DMS53 treated with DMSO at 0.1 percent for 48 hours (cell line): ENCODE measurements at regions not wholly inside any gene's neighbourhood (a gene's known extent, or its start where the extent isn't known, plus 50 kb on each side); places are given as distances from the start of the nearest gene placed in this dataset.

ENCODE experiments used
- DNase-seq: peaks from one replicate; lab custom pipeline; 2025; ENCODE audit not compliant: unreplicated experiment; lab: John Stamatoyannopoulos, UW

DNA sequence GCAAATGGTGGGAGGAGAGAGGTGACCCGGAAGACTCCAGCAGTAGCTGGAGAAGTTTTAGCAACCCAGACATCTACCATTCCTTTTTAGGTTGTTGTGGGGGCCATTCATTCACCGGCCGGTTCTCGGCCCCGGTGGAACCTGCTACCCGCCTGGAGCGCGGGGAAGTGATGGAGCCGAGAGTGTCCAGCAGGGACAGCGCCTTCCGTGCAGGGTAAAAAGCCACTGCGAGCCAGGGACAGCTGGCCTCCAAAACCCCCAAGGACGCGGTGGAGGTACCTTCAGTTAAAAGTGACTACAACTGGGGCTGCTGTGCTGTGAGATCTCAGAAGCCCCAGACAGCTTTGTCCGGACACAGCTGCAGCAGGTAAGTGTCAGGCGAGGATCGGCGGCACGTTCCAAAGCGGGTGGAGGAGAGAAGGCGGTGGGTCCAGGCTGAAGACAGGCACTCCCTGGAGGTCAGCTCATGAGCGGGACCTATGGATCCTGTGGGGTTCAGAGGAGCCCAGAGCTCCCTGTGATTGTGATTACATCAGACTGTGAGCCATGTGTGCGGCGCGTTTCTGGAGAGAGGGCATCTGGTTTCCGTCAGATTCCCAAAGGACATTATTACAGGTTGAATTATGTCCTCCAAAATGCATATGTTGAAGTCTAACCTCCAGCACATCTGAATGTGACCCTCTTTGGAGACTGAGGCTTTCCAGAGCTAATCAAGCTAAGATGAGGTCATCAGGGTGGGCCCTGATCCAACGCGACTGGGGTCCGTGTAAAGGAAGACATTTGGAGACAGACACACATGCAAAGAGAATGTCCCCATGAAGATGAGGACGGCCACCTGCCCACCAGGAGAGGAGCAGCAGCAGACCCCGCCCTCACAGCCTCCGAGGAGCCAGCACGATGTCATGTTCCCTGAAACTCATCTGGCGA lies 276.3 kb downstream of the EIPR1 start:
- no peak for DNase-seq

DNA sequence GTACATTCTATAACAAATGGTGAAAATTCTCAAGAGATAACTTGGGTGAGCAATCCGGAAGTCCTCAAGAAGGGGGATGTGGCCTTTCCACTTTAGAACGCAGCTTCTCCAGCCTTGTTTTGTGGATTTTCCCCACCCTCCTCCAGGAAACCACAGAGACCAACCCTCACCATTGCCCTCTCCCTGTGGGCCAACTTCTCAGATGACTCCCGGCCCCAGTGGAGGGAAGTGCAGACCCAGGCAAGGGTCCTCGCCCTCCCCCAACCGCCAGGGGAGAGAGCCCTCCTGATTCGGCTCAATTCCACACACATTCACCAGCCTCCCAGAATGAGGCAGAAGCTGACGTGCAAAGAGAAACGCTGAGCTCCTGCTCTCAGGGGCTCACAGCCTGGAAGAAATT lies 277.2 kb downstream of the EIPR1 start:
- no peak for DNase-seq

DNA sequence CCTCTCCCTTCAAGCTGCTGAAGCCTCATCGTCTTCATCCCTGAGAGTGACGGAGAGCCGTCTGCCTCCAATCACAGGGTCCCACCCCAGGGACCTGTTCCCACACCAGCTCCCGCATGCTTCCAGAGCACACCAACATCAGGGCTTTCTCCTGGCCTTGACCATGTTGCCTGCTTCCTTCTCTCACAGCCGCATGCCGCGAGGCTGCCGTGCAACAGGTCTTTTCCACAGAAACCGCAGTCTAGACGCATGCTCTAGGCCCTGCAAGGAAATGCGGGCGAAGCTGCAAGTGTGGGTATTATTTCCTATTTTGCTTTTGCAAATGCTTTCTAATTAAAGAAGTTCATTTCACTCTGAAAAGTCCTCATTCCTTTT lies 277.8 kb downstream of the EIPR1 start:
- no peak for DNase-seq

DNA sequence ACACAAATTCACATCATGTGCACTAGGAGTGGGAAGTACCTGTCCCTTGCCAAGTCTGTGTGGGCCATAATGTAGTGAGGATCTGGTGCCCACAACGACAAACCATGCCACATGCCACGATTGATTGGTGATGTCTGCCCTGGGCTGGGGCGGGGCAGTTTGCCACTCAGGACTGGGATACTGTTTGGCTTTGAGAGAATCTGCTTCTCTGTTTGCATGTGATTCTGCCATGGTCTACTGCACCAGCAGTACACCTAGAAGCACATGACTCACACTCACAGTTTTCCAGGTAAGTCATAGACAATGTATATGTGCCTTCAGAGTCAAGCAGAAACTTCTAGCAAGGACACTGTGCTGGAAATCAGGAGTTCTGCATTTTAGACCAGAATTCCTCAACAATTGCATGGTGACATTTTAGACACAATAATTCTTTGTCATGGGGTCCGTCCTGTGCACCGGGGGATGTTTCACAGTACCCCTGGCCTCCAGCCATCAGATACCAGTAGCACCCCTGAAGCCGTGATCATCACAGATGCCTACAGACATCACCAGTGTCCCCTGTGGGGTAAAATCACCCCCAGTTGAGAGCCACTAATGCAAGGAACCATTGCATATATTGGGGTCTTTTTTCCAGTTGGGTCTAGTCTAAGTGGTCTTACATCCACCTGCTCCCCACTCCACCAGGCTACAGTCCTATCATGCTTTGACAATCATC lies 278.3 kb downstream of the EIPR1 start:
- no peak for DNase-seq

DNA sequence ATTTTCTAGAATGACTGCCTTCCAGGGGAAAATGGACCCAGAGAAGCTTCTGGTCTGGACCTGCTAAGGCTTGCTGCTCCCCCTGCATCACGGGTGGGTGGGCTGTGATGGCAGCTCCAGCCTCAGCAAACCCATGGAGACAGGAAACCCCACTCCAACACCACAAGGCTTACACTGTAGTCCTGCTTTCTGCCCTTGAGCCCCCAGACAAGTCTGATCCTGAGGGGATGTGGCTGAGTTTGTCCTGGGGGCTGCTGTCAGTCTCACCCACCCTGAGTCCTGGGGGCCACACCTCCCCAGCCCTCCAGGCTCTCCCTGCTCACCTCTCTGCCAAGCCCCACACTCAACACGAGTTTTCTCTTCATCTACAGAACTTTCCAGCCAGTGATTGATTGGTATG lies 279.4 kb downstream of the EIPR1 start:
- DNase-seq, result no peak

DNA sequence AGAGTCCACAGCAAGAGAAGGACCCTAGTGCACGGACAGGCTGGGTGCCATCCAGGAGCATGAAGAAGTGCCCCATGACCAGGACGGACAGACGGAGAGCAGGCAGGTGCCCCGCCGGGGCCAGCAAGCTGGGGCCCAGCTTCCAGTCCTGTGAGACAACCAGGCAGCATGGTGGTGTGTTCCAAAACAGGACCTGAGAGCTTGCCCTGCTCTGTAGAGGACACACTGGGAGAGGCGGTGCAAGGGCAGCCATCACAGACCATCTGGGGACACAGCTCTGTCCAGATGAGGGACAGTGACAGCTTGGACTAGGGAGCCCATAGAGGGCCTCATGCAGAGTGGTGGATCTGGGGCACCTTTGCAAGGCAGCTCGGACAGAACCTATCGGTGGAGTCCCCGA lies 279.8 kb downstream of the EIPR1 start:
- no peak for DNase-seq

DNA sequence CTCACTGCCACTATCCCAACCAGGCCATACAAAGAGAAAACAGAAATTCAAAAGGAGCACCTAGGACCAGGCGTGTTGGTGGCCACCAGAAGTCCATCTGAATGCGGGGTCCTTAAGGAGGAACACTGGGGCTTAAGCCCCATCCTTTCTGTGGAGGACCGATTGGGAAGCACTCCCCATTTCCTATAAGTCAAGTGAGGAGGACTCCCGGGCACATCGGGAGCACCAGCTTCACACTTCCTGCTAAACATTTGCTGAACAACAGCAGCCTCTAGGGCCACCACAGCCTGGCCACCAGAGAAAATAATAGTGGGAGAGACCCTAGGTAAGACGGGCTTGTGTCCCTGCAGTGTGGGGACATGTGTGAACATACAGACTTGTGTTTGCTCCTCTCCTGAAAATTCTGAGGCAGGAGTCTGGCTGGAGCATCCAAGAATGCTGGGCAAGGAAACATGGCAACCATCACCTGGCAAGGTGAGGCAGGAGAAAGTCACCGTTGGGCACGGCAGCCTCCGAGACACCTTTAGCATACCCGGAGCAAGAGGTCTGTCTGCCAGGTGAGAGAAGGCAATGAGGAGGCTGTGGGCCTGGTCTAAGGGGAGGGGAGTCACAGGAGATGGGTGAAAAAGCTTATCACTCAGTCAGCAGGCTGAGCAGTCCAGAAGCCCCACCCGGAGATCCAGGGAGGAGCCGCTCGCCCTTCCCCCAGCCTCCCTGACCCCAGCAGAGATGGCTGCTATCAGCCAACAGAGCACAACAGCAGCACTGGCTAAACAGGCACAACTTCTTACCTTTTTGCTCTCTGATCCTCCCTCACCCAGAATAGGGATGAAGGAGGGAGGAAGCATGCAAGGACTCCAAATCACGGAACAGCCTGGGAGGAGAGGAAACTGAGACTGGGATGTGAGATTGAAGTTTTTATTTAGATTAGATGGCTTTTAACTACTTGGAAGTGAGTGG lies 282.3 kb downstream of the EIPR1 start:
- no peak for DNase-seq

DNA sequence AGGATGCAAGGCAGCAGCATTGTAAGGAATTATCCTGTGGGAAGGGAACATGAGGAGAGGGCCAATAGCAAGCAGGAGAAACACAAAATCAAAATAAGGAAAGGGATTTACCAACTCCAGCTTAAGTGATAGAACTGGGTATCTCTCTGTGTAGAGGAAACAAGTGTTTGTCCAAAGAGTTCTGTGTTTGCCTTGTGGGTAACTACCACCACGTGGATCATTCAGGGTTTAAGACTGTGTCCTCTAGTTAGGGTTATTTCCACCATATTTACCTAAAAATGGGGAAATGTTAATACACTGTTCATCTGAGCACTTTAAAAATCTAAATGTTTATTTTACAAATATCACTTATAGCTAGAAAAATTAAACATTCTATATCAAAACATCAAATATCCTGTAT lies 283.3 kb downstream of the EIPR1 start:
- DNase-seq, result no peak

DNA sequence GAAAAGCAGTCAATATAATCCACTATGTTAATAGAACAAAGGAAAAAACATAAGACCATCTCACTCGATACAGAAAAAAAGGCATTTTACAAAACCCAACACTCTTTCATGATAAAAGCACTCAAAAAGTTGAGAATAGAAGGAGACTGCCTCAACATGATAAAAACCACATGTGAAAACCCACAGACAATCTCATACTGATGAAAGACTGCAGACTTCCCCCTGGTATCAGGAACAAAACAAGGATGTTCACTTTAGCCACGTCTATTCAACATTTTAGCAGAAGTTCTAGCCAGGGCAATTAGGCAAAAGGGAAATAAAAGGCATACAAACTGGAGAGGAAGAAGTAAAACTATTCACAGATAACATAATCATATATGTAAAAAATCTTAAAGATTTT lies 285.9 kb downstream of the EIPR1 start:
- no peak for DNase-seq

DNA sequence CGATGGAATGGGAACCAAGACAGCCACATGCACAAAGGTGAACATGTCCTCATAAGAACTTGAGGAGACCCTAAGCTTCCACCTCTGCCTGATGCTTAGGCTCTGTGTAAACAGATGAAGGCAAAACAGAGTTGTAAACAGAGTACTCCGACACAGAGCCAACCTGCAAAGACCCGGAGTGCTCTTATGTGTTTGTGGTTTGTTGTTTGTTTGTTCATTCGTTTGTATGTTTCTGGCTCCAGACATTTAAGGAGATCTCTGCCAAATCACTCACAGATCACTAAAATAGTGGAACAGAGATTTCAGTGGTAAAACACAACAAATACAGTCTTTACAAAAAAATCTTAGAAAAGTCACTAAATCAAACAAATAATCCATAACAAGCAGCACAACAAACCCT lies 294.9 kb downstream of the EIPR1 start:
- no peak for DNase-seq

DNA sequence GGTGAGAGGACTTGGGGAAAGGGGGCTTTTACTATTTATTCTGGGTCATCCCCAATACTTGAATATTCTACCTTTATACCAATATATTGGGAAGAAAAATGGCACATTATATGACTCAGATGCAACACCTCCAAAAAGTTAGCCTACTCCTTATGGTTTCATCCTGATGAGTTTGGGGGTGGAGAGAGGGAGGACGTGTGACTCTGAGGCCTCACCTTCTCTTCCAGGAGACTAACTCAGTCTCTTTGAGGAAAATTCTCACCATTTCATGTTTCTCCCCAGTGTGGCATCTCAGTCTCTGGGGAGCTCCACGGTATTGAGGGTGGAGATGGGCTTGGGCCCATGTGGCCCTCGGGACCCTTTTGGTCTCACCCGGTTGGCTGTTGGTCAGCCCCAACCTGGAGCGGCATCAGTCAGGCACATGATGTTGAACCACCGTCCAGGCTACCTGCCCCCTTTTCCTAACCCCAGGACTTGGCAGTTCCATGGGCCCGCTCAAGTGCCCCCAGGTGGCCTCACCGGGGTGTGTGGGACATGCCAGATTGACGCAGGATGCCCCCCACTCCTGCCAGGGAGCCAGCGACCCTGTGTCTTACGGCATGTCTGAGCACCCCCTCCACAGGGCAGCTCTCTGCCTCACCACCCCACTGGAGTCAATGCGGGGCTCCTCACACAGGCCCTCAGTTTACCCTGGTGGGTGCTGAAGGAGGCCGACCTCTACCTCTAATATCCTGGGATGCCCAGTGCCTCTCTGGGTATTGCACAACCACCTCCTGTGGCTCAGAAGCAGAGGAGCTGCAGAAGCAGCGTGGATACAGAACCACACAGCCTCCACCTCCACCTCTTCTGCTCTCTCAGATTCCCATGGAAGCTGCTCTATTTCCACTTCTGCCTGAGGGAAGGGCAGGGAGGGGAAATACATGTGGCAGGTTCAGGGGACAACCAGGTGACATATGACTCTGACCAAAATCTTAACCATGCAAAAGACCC lies 297.4 kb downstream of the EIPR1 start:
- DNase-seq, result no peak

DNA sequence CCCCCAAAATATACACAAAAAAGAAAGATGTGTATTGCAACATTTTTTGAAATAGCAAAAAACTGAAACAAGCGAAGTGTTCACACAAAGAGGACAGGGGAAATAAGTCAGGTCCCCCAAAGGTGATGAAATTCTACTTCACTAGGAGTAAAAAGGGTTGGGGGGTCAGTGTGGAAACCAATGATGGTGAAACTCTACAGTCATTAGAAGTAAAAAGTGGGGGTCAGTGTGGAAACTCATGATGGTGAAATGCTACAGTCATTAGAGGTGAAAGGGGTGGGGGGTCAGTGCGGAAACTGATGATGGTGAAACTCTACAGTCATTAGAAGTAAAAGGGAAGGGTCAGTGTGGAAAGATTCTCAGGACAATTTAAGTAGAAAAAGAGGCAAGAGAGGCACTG lies 298.2 kb downstream of the EIPR1 start:
- no peak for DNase-seq

DNA sequence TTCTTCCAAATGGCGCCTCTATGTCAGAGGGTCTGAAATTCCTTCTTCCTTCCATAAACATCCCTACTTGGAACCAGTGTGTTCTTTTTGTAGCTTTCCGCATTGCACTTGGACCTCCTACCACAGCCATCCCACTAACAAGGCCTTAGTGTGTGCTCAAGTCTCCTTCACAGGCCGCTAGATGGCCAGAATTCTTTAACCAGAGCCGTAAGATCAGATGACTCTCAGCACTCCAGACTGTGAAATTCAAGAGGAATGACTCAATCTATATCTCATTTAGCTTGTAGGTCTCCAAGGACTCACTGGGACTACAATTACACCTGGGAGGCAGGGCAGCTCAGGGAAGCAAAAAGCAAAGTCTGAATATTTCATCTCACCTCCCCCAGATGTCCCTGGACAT lies 298.9 kb downstream of the EIPR1 start:
- no peak for DNase-seq

DNA sequence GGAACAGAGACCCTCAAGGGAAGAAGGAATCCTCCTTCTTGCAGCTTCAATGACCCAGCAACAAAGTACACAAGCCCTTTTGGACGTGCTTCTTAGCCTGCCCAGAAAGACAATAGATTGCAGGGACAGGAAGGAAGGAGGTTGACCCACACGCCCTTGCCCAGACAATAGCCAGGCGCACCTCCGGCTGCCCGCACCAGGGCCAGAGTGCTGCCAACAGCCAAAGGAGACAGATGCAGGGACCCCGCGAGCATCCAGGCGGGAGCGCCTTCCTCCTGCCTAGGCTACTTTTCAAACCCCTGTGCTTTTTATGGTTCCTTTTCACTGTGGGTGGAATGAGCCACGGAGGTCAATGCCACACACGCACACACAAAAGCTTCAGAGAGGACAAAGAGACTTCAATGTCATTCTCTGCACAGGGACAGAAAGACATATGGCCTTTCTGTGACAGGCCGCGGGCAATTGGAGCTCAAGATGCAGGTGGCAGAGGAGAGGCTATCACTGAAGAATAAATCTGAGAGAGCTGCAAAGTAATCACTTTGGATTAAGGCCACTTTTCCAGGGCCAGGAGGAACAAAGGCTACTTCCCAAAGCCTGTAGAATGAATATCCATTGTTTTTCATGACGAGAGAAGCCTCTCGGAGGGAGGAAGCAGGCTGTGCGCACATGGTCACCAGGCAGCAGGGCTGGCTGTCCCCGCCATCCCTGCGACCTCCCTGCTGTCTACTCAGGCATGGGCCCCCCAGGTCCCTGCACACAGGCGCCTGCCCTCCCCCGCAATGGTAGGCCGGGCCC lies 300.6 kb downstream of the EIPR1 start:
- no peak for DNase-seq

DNA sequence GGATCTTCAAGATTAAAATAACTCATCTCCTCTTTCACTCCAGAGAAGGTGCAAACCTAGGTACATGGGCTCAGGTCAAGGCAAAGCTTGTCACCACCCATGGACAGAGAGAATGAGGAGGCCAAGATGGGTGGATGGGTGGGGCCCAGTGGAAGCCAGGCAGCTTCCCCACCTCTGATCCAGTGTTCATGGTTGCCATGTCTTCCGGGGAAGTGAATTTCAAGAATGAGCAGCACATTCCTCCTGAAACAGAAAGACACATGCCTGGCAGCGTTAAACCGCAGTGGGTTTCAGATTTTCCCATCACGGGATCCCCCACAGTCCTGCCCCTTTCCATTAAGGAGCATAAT lies 301.7 kb downstream of the EIPR1 start:
- DNase-seq, result no peak

DNA sequence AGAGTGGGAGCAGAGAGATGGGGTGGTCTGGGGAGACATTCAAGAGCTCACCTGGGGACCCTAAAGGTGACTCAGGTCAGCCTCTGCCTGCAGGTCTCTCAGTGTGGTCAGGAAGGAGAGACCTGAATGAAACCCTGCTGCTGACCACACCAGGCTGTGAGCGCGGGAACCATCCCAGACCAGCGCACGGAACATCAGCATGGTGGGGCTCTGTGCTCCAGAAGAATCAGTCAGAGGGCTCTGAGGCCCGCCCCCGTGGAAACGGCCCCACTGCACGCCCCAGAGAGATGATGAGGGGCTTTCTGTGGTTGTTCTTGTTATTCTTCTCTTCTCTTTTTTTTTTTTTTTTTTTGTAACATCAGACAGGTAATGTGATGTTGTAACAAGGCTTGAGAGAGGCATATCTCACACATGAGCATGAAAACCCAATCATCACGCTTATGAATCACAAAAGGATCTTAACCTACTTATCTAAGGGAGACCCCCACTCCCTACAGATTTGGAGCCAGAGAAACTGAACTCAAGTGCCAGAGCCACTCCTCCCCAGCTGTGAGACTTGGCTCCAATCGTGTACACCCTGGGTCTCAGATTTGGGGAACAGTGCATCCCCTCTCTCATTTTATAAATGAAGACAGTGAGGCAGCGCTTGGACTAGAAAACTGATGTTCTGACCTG lies 302.2 kb downstream of the EIPR1 start:
- DNase-seq, result no peak

DNA sequence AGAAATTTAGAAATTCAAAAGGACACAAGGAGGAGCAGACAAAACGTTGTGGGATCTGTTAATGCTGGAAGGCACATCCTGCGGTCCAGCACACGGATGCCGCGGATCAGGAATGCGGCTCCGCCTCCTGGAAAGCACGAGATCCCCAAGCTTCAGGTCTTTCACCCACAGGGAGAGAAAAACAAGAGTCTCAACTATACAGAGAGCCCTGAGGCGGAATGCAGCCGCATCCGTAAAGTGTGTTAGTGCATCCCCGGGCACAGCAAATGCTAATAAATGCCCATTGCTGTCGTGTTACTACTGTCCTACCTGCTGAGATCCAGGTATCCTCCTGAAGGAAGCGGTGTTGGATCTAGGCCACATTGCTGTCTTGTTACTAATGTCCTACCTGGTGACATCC lies 303.9 kb downstream of the EIPR1 start:
- DNase-seq, result no peak

DNA sequence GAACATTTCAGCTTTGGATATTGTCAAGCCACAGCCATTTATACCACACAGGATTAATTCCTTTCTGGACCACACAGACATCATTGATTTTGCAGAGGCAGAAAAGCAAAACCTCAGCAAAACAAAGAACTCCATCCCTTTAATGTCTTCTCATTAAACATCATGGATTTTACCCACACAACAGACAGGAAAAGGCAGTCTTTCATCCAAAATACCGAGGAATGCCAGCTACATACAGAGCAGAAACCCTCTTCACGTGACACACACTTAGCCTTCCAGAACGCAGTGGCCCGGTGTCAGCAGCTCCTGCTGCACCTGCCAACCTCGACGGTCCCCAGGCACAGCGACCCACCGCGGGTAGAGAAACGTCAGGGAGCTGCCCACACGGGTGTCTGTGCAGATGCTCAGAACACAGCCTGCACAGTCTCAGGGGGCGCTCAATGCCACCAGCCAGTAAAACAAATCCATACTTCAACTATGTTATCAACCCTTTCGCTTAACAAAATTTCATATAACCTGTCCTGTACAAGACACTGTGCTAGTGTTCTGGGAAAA lies 304.5 kb downstream of the EIPR1 start:
- DNase-seq, result no peak
